ENCODE measurements at regions not wholly inside any gene's neighbourhood (a gene's known extent, or its start where the extent isn't known, plus 50 kb on each side); places are given as distances from the start of the nearest gene placed in this dataset.
"Not testable (repeated sequence)": the region's sequence is repeated elsewhere in the genome, so short reads cannot be mapped to it uniquely, and the experiment has no call there.

GRCh38 chr9:7509576-7510145, 289.9 kb downstream of the DMAC1 start:
- DNase-seq (ENCODE audit: low read depth in 6 of 9, low spot score in 9 of 9), result no peak
- H3K27ac ChIP-seq (ENCODE audit: low read depth in 1 of 2, low read length in 1 of 2), result no peak overlapping the region
- WGBS, result 96% methylated on average over 7 of the region's 7 CpGs

GRCh38 chr9:7508516-7508915, 291.1 kb downstream of the DMAC1 start:
- Histone ChIP-seq H3K9me3 (ENCODE audit: control insufficient read depth in 2 of 2, insufficient read depth in 1 of 2, low read length in 1 of 2) (no peaks in the 10 kb centered on the region), H3K27me3 (ENCODE audit: control insufficient read depth in 2 of 2, insufficient read depth in 1 of 2, low read length in 1 of 2) (no peaks in the 10 kb centered on the region), H3K27ac (ENCODE audit: low read depth in 1 of 2, low read length in 1 of 2) (no peak overlapping the region), H3K4me3 (ENCODE audit: low read length in 2 of 2) (no peak overlapping the region), H3K4me1 (ENCODE audit: control insufficient read depth in 2 of 2, insufficient read depth in 2 of 2, low read length in 2 of 2) (no peaks in the 10 kb centered on the region), H3K36me3 (ENCODE audit: control insufficient read depth in 2 of 2, insufficient read depth in 2 of 2, low read length in 1 of 2) (no peaks in the 10 kb centered on the region)
- 93% methylated on average over 1 of the region's 1 CpG for WGBS
- DNase-seq (ENCODE audit: low read depth in 6 of 9, low spot score in 9 of 9), result no peak

More at GRCh38 chr9:7509576-7510145, 289.9 kb downstream of the DMAC1 start:
- no peaks in the 10 kb centered on the region for H3K9me3 ChIP-seq (ENCODE audit: control insufficient read depth in 2 of 2, insufficient read depth in 1 of 2, low read length in 1 of 2)
- no peak overlapping the region for H3K4me3 ChIP-seq (ENCODE audit: low read length in 2 of 2)
- no peaks in the 10 kb centered on the region for H3K4me1 ChIP-seq (ENCODE audit: control insufficient read depth in 2 of 2, insufficient read depth in 2 of 2, low read length in 2 of 2)
- H3K27me3 ChIP-seq (ENCODE audit: control insufficient read depth in 2 of 2, insufficient read depth in 1 of 2, low read length in 1 of 2), result no peaks in the 10 kb centered on the region
- H3K36me3 ChIP-seq (ENCODE audit: control insufficient read depth in 2 of 2, insufficient read depth in 2 of 2, low read length in 1 of 2), result no peaks in the 10 kb centered on the region

GRCh38 chr9:7507566-7508270, 291.9 kb downstream of the DMAC1 start:
- no peaks in the 10 kb centered on the region for H3K4me1 ChIP-seq (ENCODE audit: control insufficient read depth in 2 of 2, insufficient read depth in 2 of 2, low read length in 2 of 2)
- WGBS, result 95% methylated on average over 7 of the region's 7 CpGs
- DNase-seq (ENCODE audit: low read depth in 6 of 9, low spot score in 9 of 9), result no peak
- no peak overlapping the region for H3K4me3 ChIP-seq (ENCODE audit: low read length in 2 of 2)
- no peaks in the 10 kb centered on the region for H3K9me3 ChIP-seq (ENCODE audit: control insufficient read depth in 2 of 2, insufficient read depth in 1 of 2, low read length in 1 of 2)
- H3K27me3 ChIP-seq (ENCODE audit: control insufficient read depth in 2 of 2, insufficient read depth in 1 of 2, low read length in 1 of 2), result no peaks in the 10 kb centered on the region
- no peak overlapping the region for H3K27ac ChIP-seq (ENCODE audit: low read depth in 1 of 2, low read length in 1 of 2)
- no peaks in the 10 kb centered on the region for H3K36me3 ChIP-seq (ENCODE audit: control insufficient read depth in 2 of 2, insufficient read depth in 2 of 2, low read length in 1 of 2)

GRCh38 chr9:7507026-7507425, 292.6 kb downstream of the DMAC1 start:
- WGBS, result 95% methylated on average over 2 of the region's 2 CpGs

GRCh38 chr9:7500521-7500920, 299.1 kb downstream of the DMAC1 start:
- H3K4me1 ChIP-seq (ENCODE audit: control insufficient read depth in 2 of 2, insufficient read depth in 2 of 2, low read length in 2 of 2), result no peaks in the 10 kb centered on the region
- no peaks in the 10 kb centered on the region for H3K36me3 ChIP-seq (ENCODE audit: control insufficient read depth in 2 of 2, insufficient read depth in 2 of 2, low read length in 1 of 2)
- H3K27ac ChIP-seq (ENCODE audit: low read depth in 1 of 2, low read length in 1 of 2), result no peak overlapping the region
- no peaks in the 10 kb centered on the region for H3K27me3 ChIP-seq (ENCODE audit: control insufficient read depth in 2 of 2, insufficient read depth in 1 of 2, low read length in 1 of 2)
- H3K9me3 ChIP-seq (ENCODE audit: control insufficient read depth in 2 of 2, insufficient read depth in 1 of 2, low read length in 1 of 2), result no peaks in the 10 kb centered on the region
- DNase-seq (ENCODE audit: low read depth in 6 of 9, low spot score in 9 of 9), result no peak
- H3K4me3 ChIP-seq (ENCODE audit: low read length in 2 of 2), result no peak overlapping the region
- 81% methylated on average over 2 of the region's 2 CpGs for WGBS

More at GRCh38 chr9:7507026-7507425, 292.6 kb downstream of the DMAC1 start:
- no peaks in the 10 kb centered on the region for H3K9me3 ChIP-seq (ENCODE audit: control insufficient read depth in 2 of 2, insufficient read depth in 1 of 2, low read length in 1 of 2)
- no peak overlapping the region for H3K4me3 ChIP-seq (ENCODE audit: low read length in 2 of 2)
- H3K27me3 ChIP-seq (ENCODE audit: control insufficient read depth in 2 of 2, insufficient read depth in 1 of 2, low read length in 1 of 2), result no peaks in the 10 kb centered on the region
- no peak overlapping the region for H3K27ac ChIP-seq (ENCODE audit: low read depth in 1 of 2, low read length in 1 of 2)
- H3K4me1 ChIP-seq (ENCODE audit: control insufficient read depth in 2 of 2, insufficient read depth in 2 of 2, low read length in 2 of 2), result no peaks in the 10 kb centered on the region
- H3K36me3 ChIP-seq (ENCODE audit: control insufficient read depth in 2 of 2, insufficient read depth in 2 of 2, low read length in 1 of 2), result no peaks in the 10 kb centered on the region
- no peak for DNase-seq (ENCODE audit: low read depth in 6 of 9, low spot score in 9 of 9)

GRCh38 chr9:7491641-7492040, 307.9 kb downstream of the DMAC1 start:
- Histone ChIP-seq H3K27me3 (ENCODE audit: control insufficient read depth in 2 of 2, insufficient read depth in 1 of 2, low read length in 1 of 2) (no peaks in the 10 kb centered on the region), H3K36me3 (ENCODE audit: control insufficient read depth in 2 of 2, insufficient read depth in 2 of 2, low read length in 1 of 2) (no peaks in the 10 kb centered on the region), H3K4me3 (ENCODE audit: low read length in 2 of 2) (no peak overlapping the region), H3K4me1 (ENCODE audit: control insufficient read depth in 2 of 2, insufficient read depth in 2 of 2, low read length in 2 of 2) (no peaks in the 10 kb centered on the region), H3K27ac (ENCODE audit: low read depth in 1 of 2, low read length in 1 of 2) (no peak overlapping the region), H3K9me3 (ENCODE audit: control insufficient read depth in 2 of 2, insufficient read depth in 1 of 2, low read length in 1 of 2) (no peaks in the 10 kb centered on the region)
- DNase-seq (ENCODE audit: low read depth in 6 of 9, low spot score in 9 of 9), result no peak
- 95% methylated on average over 2 of the region's 2 CpGs for WGBS

- Histone ChIP-seq H3K27me3 (ENCODE audit: control insufficient read depth in 2 of 2, insufficient read depth in 1 of 2, low read length in 1 of 2) (no peaks in the 10 kb centered on the region), H3K9me3 (ENCODE audit: control insufficient read depth in 2 of 2, insufficient read depth in 1 of 2, low read length in 1 of 2) (no peaks in the 10 kb centered on the region), H3K27ac (ENCODE audit: low read depth in 1 of 2, low read length in 1 of 2) (no peak overlapping the region), H3K4me3 (ENCODE audit: low read length in 2 of 2) (no peak overlapping the region), H3K36me3 (ENCODE audit: control insufficient read depth in 2 of 2, insufficient read depth in 2 of 2, low read length in 1 of 2) (no peaks in the 10 kb centered on the region), H3K4me1 (ENCODE audit: control insufficient read depth in 2 of 2, insufficient read depth in 2 of 2, low read length in 2 of 2) (no peaks in the 10 kb centered on the region)
- DNase-seq (ENCODE audit: low read depth in 6 of 9, low spot score in 9 of 9), result no peak
- WGBS, result 96% methylated on average over 4 of the region's 4 CpGs
These were observed 309.1 kb downstream of the DMAC1 start for GRCh38 chr9:7490317-7491108.

- Histone ChIP-seq H3K36me3 (ENCODE audit: control insufficient read depth in 2 of 2, insufficient read depth in 2 of 2, low read length in 1 of 2) (no peaks in the 10 kb centered on the region), H3K27ac (ENCODE audit: low read depth in 1 of 2, low read length in 1 of 2) (no peak overlapping the region), H3K9me3 (ENCODE audit: control insufficient read depth in 2 of 2, insufficient read depth in 1 of 2, low read length in 1 of 2) (no peaks in the 10 kb centered on the region), H3K4me3 (ENCODE audit: low read length in 2 of 2) (no peak overlapping the region), H3K27me3 (ENCODE audit: control insufficient read depth in 2 of 2, insufficient read depth in 1 of 2, low read length in 1 of 2) (no peaks in the 10 kb centered on the region), H3K4me1 (ENCODE audit: control insufficient read depth in 2 of 2, insufficient read depth in 2 of 2, low read length in 2 of 2) (no peaks in the 10 kb centered on the region)
- 95% methylated on average over 2 of the region's 2 CpGs for WGBS
- no peak for DNase-seq (ENCODE audit: low read depth in 6 of 9, low spot score in 9 of 9)
These were observed 310.5 kb downstream of the DMAC1 start for GRCh38 chr9:7489036-7489435.

- DNase-seq (ENCODE audit: low read depth in 6 of 9, low spot score in 9 of 9); H3K9me3 ChIP-seq (ENCODE audit: control insufficient read depth in 2 of 2, insufficient read depth in 1 of 2, low read length in 1 of 2): not testable (repeated sequence)
- WGBS, result 92% methylated on average over 1 of the region's 1 CpG
These were observed 315.6 kb downstream of the DMAC1 start for GRCh38 chr9:7484014-7484413.

More at GRCh38 chr9:7484014-7484413, 315.6 kb downstream of the DMAC1 start:
- H3K27me3 ChIP-seq (ENCODE audit: control insufficient read depth in 2 of 2, insufficient read depth in 1 of 2, low read length in 1 of 2); H3K36me3 ChIP-seq (ENCODE audit: control insufficient read depth in 2 of 2, insufficient read depth in 2 of 2, low read length in 1 of 2); H3K4me3 ChIP-seq (ENCODE audit: low read length in 2 of 2); H3K27ac ChIP-seq (ENCODE audit: low read depth in 1 of 2, low read length in 1 of 2); H3K4me1 ChIP-seq (ENCODE audit: control insufficient read depth in 2 of 2, insufficient read depth in 2 of 2, low read length in 2 of 2): not testable (repeated sequence)

Measured in thymus (tissue), 11 donors.